Thyroid gland (tissue), 4 donors: ENCODE measurements at regions not wholly inside any gene's neighbourhood (a gene's known extent, or its start where the extent isn't known, plus 50 kb on each side); places are given as distances from the start of the nearest gene placed in this dataset.

Experiments
- DNase-seq, 2 donors: peaks; one replicate each; pipeline ENCODE4 v3.0.0-alpha.2; 2019
- H3K27ac ChIP-seq, 3 donors: fragments of 200-600 bp; sonication (generic); 1 replicate in 2 of 3; 2 replicates in 1 of 3; pipeline ENCODE4 v1.5.1; 2016 to 2019; ENCODE audit warnings: mild to moderate bottlenecking in 1 of 3, moderate library complexity in 1 of 3
- H3K27me3 ChIP-seq: fragments of 200-600 bp; sonication (generic); one replicate; pipeline ENCODE4 v1.5.1; 2019
- H3K36me3 ChIP-seq, 2 donors: fragments of 200-600 bp; sonication (generic); one replicate each; pipeline ENCODE4 v1.5.1; 2016 to 2019
- H3K4me1 ChIP-seq, 2 donors: fragments of 200-600 bp; sonication (generic); one replicate each; pipeline ENCODE4 v1.5.1; 2017 to 2019
- H3K4me3 ChIP-seq, 3 donors: fragments of 200-600 bp; sonication (generic); replicated peaks in 1 of 3; 1 replicate in 2 of 3; 2 replicates in 1 of 3; pipeline ENCODE4 v1.5.1; 2016; ENCODE audit warnings: mild to moderate bottlenecking in 1 of 3
- H3K9me3 ChIP-seq: fragments of 200-600 bp; sonication (generic); one replicate; pipeline ENCODE4 v1.5.1; 2017
- CTCF ChIP-seq, 6 experiments: fragments of 200-600 bp in 3 of 6; fragments of 450-650 bp in 3 of 6; sonication (generic) in 3 of 6; IDR thresholded peaks; one replicate each; pipeline ENCODE4 v1.5.1; 2016 to 2019; ENCODE audit warnings: antibody characterized with exemption in 6 of 6, mild to moderate bottlenecking in 2 of 6, inconsistent platforms in 1 of 6, moderate library complexity in 1 of 6
- POLR2A ChIP-seq, 2 donors: fragments of 450-650 bp; IDR thresholded peaks; one replicate each; pipeline ENCODE4 v1.6.1; 2017; ENCODE audit warnings: antibody characterized with exemption in 2 of 2, mild to moderate bottlenecking in 2 of 2, moderate library complexity in 1 of 2
- WGBS, 2 donors: methylation state at CpG; one replicate each; pipeline ENCODE4 v1.1.5; 2017; 5-methylcytosine and 5-hydroxymethylcytosine counted together
- intact Hi-C: fragments of 100-400 bp; cut with DNase I; formaldehyde crosslinking; loops from one replicate; pipeline ENCODE4 v1.15.1; 2023

- Histone ChIP-seq H3K27me3 (no peaks in the 10 kb centered on the region), H3K36me3 (no peaks in the 10 kb centered on the region), H3K9me3 (no peaks in the 10 kb centered on the region), H3K27ac (no peak overlapping the region), H3K4me1 (no peaks in the 10 kb centered on the region), H3K4me3 (no peak overlapping the region)
- no peak for DNase-seq
- WGBS, 2 donors: 72 to 73% methylated on average over 6 of the region's 6 CpGs
- no peak for TF ChIP-seq POLR2A (IDR thresholded peaks at IDR 0.05)
- TF ChIP-seq CTCF (IDR thresholded peaks at IDR 0.05): no peak
- intact Hi-C loops: no loop called here
These were observed 174.4 kb upstream of the NT5E start for GRCh38 chr6:85275338-85275985.

- Histone ChIP-seq H3K4me1 (no peaks in the 10 kb centered on the region), H3K27me3 (no peaks in the 10 kb centered on the region), H3K9me3 (no peaks in the 10 kb centered on the region), H3K4me3 (no peak overlapping the region), H3K36me3 (no peaks in the 10 kb centered on the region), H3K27ac (no peak overlapping the region)
- intact Hi-C loops: no loop called here
- no peak for TF ChIP-seq POLR2A (IDR thresholded peaks at IDR 0.05)
- TF ChIP-seq CTCF (IDR thresholded peaks at IDR 0.05): no peak
- no peak for DNase-seq
These were observed 176.0 kb upstream of the NT5E start for GRCh38 chr6:85273870-85274269.

- no peak for DNase-seq
- intact Hi-C loops: no loop called here
- no peak overlapping the region for H3K27ac ChIP-seq
- no peaks in the 10 kb centered on the region for H3K9me3 ChIP-seq
- no peaks in the 10 kb centered on the region for H3K36me3 ChIP-seq
- no peaks in the 10 kb centered on the region for H3K27me3 ChIP-seq
- no peak overlapping the region for H3K4me3 ChIP-seq
- no peaks in the 10 kb centered on the region for H3K4me1 ChIP-seq
- TF ChIP-seq CTCF (IDR thresholded peaks at IDR 0.05) (no peak), POLR2A (IDR thresholded peaks at IDR 0.05) (no peak)
- 64 to 71% methylated on average over 4 of the region's 4 CpGs for WGBS, 2 donors
These were observed 176.8 kb upstream of the NT5E start for GRCh38 chr6:85273046-85273445.

DNA sequence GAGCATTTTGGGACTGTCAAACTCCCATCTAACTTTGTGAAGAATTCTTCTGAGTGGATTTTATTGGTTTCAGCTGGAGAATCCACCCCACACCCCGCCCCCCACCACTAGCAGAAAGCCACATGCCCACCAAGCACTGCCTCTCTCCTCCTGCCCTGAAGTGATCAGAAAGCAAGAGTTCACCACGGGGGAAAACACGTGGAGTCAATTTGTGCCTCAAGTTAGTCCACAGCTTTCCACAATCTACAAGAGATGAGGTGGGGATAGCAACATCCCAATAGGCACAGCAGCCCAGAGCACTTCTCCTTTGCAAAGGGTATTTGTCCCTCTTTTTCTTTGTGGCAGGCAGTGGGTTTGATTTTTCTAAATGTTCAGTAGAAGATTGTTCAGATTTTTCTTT lies 177.3 kb upstream of the NT5E start:
- no peaks in the 10 kb centered on the region for H3K36me3 ChIP-seq
- 65 to 76% methylated on average over 3 of the region's 3 CpGs for WGBS, 2 donors

GRCh38 chr6:85262621-85263020 lies 187.3 kb upstream of the NT5E start:
- no peak for TF ChIP-seq CTCF (IDR thresholded peaks at IDR 0.05)
- no peak for TF ChIP-seq POLR2A (IDR thresholded peaks at IDR 0.05)

More for the DNA sequence above, 177.3 kb upstream of the NT5E start:
- no peak overlapping the region for H3K27ac ChIP-seq
- no peak overlapping the region for H3K4me3 ChIP-seq
- H3K9me3 ChIP-seq: no peaks in the 10 kb centered on the region
- DNase-seq: no peak
- no peaks in the 10 kb centered on the region for H3K27me3 ChIP-seq
- TF ChIP-seq POLR2A (IDR thresholded peaks at IDR 0.05): no peak
- no peak for TF ChIP-seq CTCF (IDR thresholded peaks at IDR 0.05)
- intact Hi-C loops: no loop called here
- no peaks in the 10 kb centered on the region for H3K4me1 ChIP-seq

More at GRCh38 chr6:85262621-85263020, 187.3 kb upstream of the NT5E start:
- no peaks in the 10 kb centered on the region for H3K36me3 ChIP-seq
- 82 to 86% methylated on average over 3 of the region's 3 CpGs for WGBS, 2 donors
- H3K4me1 ChIP-seq: no peaks in the 10 kb centered on the region
- H3K27ac ChIP-seq: no peak overlapping the region
- no peaks in the 10 kb centered on the region for H3K27me3 ChIP-seq
- DNase-seq: no peak
- intact Hi-C loops: no loop called here
- no peaks in the 10 kb centered on the region for H3K9me3 ChIP-seq
- no peak overlapping the region for H3K4me3 ChIP-seq
